GM19035 (cell line): ENCODE measurements at regions not wholly inside any gene's neighbourhood (a gene's known extent, or its start where the extent isn't known, plus 50 kb on each side); places are given as distances from the start of the nearest gene placed in this dataset.

Experiments
- ATAC-seq: cut with Tn5 transposase; IDR thresholded peaks from one replicate; pipeline ENCODE4 v1.9.1; 2021; ENCODE audit not compliant: unreplicated experiment

- ATAC-seq = no peak
Observed at GRCh38 chr13:80671773-80672172, 330.8 kb upstream of the SPRY2 start.

GRCh38 chr13:80669112-80669511, 328.2 kb upstream of the SPRY2 start:
- no peak for ATAC-seq

- ATAC-seq = no peak
Observed at GRCh38 chr13:80668452-80668851, 327.5 kb upstream of the SPRY2 start.

- ATAC-seq = no peak
Observed at GRCh38 chr13:80666782-80667552, 326.0 kb upstream of the SPRY2 start.

GRCh38 chr13:80665792-80666333, 324.9 kb upstream of the SPRY2 start:
- no peak for ATAC-seq

- no peak for ATAC-seq
Observed at GRCh38 chr13:80664950-80665349, 324.0 kb upstream of the SPRY2 start.

- no peak for ATAC-seq
Observed at GRCh38 chr13:80663788-80664187, 322.9 kb upstream of the SPRY2 start.

- ATAC-seq = no peak
Observed at GRCh38 chr13:80658705-80659104, 317.8 kb upstream of the SPRY2 start.

GRCh38 chr13:80656512-80656904, 315.6 kb upstream of the SPRY2 start:
- no peak for ATAC-seq

- ATAC-seq = no peak
Observed at GRCh38 chr13:80655778-80656511, 315.0 kb upstream of the SPRY2 start.

- ATAC-seq = no peak
Observed at GRCh38 chr13:80654638-80655249, 313.8 kb upstream of the SPRY2 start.

- no peak for ATAC-seq
Observed at GRCh38 chr13:80649274-80649673, 308.3 kb upstream of the SPRY2 start.

GRCh38 chr13:80642641-80643040, 301.7 kb upstream of the SPRY2 start:
- no peak for ATAC-seq

GRCh38 chr13:80633251-80633650, 292.3 kb upstream of the SPRY2 start:
- no peak for ATAC-seq

- ATAC-seq = no peak
Observed at GRCh38 chr13:80630685-80631121, 289.8 kb upstream of the SPRY2 start.

- ATAC-seq = no peak
Observed at GRCh38 chr13:80618781-80619180, 277.9 kb upstream of the SPRY2 start.

- ATAC-seq = no peak
Observed at GRCh38 chr13:80612804-80613203, 271.9 kb upstream of the SPRY2 start.

GRCh38 chr13:80611310-80611709, 270.4 kb upstream of the SPRY2 start:
- no peak for ATAC-seq

- no peak for ATAC-seq
Observed at GRCh38 chr13:80605716-80606115, 264.8 kb upstream of the SPRY2 start.

GRCh38 chr13:80605011-80605410, 264.1 kb upstream of the SPRY2 start:
- no peak for ATAC-seq

- no peak for ATAC-seq
Observed at GRCh38 chr13:80604098-80604497, 263.2 kb upstream of the SPRY2 start.

GRCh38 chr13:80603351-80603750, 262.4 kb upstream of the SPRY2 start:
- ATAC-seq = no peak
